ENCODE measurements at regions not wholly inside any gene's neighbourhood (a gene's known extent, or its start where the extent isn't known, plus 50 kb on each side); places are given as distances from the start of the nearest gene placed in this dataset.

GRCh38 chr5:2052687-2053086 is 170.0 kb upstream of the IRX4 start:
- no peak overlapping the region for H3K4me3 ChIP-seq (ENCODE audit: low read depth, low read length)
- TF ChIP-seq, protein P1, sequence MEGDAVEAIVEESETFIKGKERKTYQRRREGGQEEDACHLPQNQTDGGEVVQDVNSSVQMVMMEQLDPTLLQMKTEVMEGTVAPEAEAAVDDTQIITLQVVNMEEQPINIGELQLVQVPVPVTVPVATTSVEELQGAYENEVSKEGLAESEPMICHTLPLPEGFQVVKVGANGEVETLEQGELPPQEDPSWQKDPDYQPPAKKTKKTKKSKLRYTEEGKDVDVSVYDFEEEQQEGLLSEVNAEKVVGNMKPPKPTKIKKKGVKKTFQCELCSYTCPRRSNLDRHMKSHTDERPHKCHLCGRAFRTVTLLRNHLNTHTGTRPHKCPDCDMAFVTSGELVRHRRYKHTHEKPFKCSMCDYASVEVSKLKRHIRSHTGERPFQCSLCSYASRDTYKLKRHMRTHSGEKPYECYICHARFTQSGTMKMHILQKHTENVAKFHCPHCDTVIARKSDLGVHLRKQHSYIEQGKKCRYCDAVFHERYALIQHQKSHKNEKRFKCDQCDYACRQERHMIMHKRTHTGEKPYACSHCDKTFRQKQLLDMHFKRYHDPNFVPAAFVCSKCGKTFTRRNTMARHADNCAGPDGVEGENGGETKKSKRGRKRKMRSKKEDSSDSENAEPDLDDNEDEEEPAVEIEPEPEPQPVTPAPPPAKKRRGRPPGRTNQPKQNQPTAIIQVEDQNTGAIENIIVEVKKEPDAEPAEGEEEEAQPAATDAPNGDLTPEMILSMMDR (IDR thresholded peaks at IDR 0.05; ENCODE audit: low read depth, low read length): no peak
- peaks cover 6% of the 10 kb centered on the region for H3K9me3 ChIP-seq (ENCODE audit: control insufficient read depth, insufficient read depth, low read length)
- ChIA-PET POLR2A (no interaction called here), CTCF (no interaction called here)
- H3K27ac ChIP-seq (ENCODE audit: low read depth, low read length): no peak overlapping the region
- DNase-seq (ENCODE audit: low read depth, low spot score): no peak
- H3K27me3 ChIP-seq (ENCODE audit: control insufficient read depth, insufficient read depth, low read length): no peaks in the 10 kb centered on the region

DNA sequence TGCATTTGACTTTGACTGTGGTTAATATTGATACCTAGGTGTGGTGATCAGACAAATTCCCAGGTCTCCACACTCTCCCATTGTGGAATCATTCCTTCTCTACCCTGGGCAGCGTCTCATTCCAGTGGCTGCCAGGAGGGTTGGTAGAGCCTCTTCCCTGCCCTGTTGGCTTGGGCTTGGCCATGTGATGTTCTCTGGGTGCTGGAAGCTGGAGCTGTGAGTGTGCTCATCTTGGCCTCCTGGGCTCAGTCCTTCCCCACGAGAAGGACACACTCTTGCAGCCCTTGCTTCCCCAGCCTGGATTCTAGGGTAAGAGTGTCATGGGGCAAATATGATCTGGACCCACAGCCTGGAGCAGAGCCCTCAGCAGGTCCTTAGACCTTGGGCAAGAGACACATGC is 167.2 kb upstream of the IRX4 start:
- CTCF ChIA-PET: no interaction called here
- H3K27me3 ChIP-seq (ENCODE audit: control insufficient read depth, insufficient read depth, low read length): no peaks in the 10 kb centered on the region
- no peak overlapping the region for H3K27ac ChIP-seq (ENCODE audit: low read depth, low read length)
- H3K4me3 ChIP-seq (ENCODE audit: low read depth, low read length): no peak overlapping the region
- H3K9me3 ChIP-seq (ENCODE audit: control insufficient read depth, insufficient read depth, low read length): peaks cover 6% of the 10 kb centered on the region
- TF ChIP-seq, protein P1 (IDR thresholded peaks at IDR 0.05; ENCODE audit: low read depth, low read length): no peak
- POLR2A ChIA-PET: no interaction called here
- no peak for DNase-seq (ENCODE audit: low read depth, low spot score)

DNA sequence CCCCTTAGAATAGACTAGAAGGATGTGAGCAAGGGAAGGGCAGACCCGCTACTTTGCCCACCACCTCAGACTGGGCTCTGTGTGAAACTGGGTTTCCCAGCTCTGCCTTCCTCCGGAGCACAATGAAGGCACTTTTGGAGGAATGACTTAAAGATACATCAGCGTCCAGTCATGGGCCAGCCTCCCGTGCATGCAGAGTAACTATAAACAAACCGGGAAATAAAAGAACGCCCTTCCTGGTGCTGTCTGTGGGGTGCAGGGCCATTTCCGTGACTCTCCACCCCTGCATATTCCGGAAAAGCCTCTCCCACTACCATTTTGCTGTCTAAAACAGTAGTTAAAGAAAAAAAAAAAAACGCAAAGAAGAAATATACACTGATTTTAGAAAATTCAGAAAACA is 165.9 kb upstream of the IRX4 start:
- CTCF ChIA-PET: interaction anchor here (0.9 kb wide), 1 partner anchor 10 kb away, joined by 4 read pairs; no protein-coding TSS in a partner anchor
- peaks cover 6% of the 10 kb centered on the region for H3K9me3 ChIP-seq (ENCODE audit: control insufficient read depth, insufficient read depth, low read length)
- no peak overlapping the region for H3K4me3 ChIP-seq (ENCODE audit: low read depth, low read length)
- DNase-seq (ENCODE audit: low read depth, low spot score): no peak
- no peaks in the 10 kb centered on the region for H3K27me3 ChIP-seq (ENCODE audit: control insufficient read depth, insufficient read depth, low read length)
- POLR2A ChIA-PET: no interaction called here
- no peak overlapping the region for H3K27ac ChIP-seq (ENCODE audit: low read depth, low read length)
- TF ChIP-seq, protein P1 (IDR thresholded peaks at IDR 0.05; ENCODE audit: low read depth, low read length): no peak

DNA sequence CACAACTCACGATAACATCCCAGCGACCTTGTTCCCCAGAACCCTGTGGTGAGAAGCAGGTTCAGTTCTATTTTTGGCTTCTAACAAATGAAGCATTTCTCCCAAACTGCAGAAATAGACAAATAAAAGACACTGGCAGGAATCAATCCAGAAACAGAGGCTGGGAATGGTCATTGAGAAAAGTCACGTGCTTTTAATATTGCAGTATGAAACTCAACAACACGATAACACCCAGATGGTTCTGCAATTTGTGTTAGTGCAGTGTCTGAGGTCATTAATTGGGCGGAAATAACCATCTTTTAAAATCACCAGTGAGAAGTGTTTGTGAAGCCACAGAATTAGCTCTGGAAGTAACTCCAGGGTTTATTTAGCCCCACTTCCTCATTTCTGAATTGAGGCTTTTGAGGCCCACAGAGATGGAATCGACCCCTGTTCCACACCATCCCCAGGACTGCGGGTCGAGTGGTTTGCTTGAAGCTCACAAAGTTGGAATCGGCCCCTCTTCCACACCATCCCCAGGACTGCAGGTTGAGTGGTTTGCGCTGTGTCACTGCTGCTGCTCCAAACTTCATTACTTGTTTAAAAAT is 164.7 kb upstream of the IRX4 start:
- TF ChIP-seq, protein P1 (IDR thresholded peaks at IDR 0.05; ENCODE audit: low read depth, low read length): no peak
- no peak overlapping the region for H3K4me3 ChIP-seq (ENCODE audit: low read depth, low read length)
- no peak overlapping the region for H3K27ac ChIP-seq (ENCODE audit: low read depth, low read length)
- POLR2A ChIA-PET: no interaction called here
- no peaks in the 10 kb centered on the region for H3K9me3 ChIP-seq (ENCODE audit: control insufficient read depth, insufficient read depth, low read length)
- no peaks in the 10 kb centered on the region for H3K27me3 ChIP-seq (ENCODE audit: control insufficient read depth, insufficient read depth, low read length)
- CTCF ChIA-PET: no interaction called here
- DNase-seq (ENCODE audit: low read depth, low spot score): no peak

- DNase-seq (ENCODE audit: low read depth, low spot score): no peak
- no peak overlapping the region for H3K4me3 ChIP-seq (ENCODE audit: low read depth, low read length)
- H3K27me3 ChIP-seq (ENCODE audit: control insufficient read depth, insufficient read depth, low read length): no peaks in the 10 kb centered on the region
- ChIA-PET POLR2A (no interaction called here), CTCF (interaction anchor here (0.6 kb wide), 1 partner anchor 281 kb away, joined by 3 read pairs; no protein-coding TSS in a partner anchor)
- no peak overlapping the region for H3K27ac ChIP-seq (ENCODE audit: low read depth, low read length)
- TF ChIP-seq, protein P1 (IDR thresholded peaks at IDR 0.05; ENCODE audit: low read depth, low read length): no peak
- H3K9me3 ChIP-seq (ENCODE audit: control insufficient read depth, insufficient read depth, low read length): no peaks in the 10 kb centered on the region
These were observed 161.3 kb upstream of the IRX4 start for GRCh38 chr5:2044041-2044440.
